ENCODE measurements at regions not wholly inside any gene's neighbourhood (a gene's known extent, or its start where the extent isn't known, plus 50 kb on each side); places are given as distances from the start of the nearest gene placed in this dataset.

DNA sequence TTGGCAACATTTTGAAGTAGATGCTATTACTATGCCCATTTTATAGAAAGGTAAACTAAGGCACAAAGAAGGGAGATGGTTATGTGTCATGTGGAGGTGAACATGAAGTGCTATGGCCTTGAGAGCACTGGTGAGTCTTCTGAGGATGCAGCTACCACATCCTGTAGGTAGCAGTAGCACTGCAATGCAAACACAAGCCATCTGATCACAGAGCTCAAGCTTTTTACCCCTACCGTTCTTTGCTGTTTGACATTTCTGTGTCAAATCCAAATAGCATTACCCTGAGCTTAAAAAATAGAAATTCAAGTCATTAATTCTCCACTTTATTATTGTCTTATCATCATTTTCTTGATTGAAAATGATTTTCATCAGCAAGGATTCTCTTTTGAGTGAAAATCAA, 382.9 kb downstream of the KCTD12 start:
- DNase-seq = no peak

GRCh38 chr13:76500894-76501293, 385.3 kb downstream of the KCTD12 start:
- DNase-seq = no peak

DNA sequence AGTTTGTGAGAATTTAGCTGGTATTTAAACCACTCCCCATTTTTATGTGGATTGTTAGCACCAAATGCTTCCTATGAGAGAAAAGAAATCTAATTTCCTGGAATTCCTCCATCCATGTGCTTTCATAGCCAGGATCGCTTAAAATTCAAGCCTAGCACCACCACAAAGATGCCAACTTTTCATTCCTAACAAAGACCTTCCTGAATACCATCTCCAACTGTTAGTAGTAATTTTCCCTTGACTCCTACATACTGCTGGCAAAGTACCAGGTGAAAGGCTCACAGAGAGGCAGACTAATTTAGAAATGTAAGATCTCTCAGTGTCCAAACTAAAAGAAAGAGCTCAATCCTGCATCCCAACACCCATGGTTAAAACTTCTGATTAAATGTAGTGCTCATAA, 386.3 kb downstream of the KCTD12 start:
- no peak for DNase-seq

DNA sequence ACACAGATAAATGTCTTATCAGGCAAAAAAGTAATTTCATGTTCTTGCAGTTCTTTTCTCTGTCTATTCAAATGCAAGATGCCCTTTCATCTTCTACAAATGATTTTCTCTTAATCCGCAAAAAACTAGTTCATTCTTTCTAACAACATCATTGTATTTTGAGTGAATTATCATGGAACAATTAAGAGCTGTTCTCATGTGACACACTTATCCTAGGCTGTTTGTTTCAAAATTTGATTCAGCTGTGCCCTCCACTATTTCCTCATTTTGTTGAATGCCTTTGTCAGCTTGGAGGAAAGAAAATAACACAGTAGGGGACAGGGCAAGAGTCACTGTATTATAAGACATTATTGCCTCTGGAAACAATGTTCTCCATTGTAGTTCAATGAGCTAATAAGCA, 396.9 kb downstream of the KCTD12 start:
- DNase-seq = no peak

DNA sequence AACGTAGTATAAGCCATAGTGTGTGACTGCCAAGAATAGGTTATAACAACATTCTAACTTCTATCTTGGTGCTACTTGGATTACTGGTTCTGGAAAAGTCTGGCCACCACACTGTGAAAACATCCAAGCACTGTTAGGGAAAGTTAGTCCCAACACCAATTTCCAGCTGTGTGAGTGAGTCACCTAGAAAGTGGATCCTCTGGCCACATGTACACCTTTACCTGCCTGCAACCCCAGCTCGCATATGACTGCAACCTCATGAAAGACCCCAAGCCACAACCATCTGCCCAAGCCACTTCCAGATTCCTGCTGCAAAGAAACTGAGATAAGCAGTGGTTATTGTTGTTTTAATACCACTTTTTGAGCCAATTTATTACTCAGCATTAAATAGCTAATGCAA, 404.5 kb downstream of the KCTD12 start:
- DNase-seq = no peak

DNA sequence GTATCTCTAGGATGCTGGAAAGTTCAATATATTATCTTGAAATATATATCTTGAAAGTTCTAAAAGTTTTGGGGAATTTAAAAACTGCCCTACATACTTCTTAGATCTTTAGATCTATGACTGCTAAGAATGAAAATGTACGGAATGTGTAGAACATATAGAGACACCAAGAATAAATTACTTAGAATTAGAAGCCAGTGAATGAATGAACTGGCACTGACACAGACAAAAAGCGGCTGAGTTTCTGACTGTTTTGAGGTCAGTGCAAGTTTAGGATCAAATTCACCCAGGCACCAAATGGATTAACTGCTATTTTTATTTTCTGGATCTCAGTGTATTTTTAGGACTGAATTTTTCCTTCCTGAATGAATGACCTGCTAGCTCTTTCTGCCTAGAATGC, 411.2 kb downstream of the KCTD12 start:
- no peak for DNase-seq

- no peak for DNase-seq
Measured at GRCh38 chr13:76474356-76474755, 411.8 kb downstream of the KCTD12 start.

- no peak for DNase-seq
Measured at GRCh38 chr13:76473552-76474134, 412.6 kb downstream of the KCTD12 start.

DNA sequence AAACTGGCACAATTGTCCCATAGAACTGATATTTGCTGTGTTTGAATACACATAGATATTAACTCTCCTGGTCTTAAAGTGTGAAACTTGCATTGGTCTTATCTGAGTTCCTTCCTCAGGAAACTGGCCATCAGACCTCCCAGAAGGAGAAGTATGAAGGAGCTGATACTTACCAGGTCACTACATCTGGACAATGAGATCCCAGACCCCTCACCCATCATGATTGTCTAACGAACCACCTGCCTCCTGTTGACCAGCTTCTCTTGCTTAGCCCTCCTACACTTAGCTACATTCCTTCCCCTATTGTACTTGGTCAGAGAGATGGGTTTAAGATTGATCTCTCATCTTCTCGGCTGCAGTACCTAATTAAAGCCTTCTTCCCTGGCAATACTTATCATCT, 413.3 kb downstream of the KCTD12 start:
- DNase-seq = no peak

DNA sequence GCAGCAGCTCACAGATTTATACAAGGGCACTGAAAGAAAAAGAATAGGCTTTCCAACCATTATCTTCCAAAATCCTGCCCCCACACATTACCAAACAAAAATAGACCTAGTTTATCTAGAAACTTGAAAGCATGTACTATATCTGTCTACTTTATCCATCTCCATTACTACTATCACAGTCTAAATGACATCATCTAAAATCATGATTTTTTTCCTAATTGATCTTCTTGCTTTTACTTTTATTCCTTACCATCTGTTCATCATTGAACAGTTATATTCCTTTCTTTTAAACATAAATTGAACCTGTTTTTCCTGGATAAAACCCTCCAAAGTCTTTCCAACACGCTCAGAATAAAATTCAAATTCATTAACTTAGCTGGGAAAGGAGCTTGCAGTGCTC, 414.7 kb downstream of the KCTD12 start:
- no peak for DNase-seq

DNA sequence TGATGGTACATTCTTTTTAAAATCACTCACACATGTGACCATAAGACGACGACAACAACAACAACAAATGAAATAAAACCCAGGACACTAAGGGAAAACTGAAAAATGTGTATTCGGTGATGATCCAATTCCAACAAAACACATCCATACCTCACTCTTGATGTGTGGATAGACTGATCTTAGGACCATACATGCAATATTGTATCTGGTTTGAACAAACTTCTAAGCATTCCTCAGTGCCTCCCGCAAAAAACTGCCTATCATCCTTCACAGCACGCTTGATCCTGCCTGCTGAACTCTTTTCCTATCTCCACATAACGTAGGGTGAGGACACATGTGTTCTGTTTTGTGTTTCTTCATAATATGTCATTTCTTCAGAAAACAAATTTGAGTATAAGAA, 415.2 kb downstream of the KCTD12 start:
- DNase-seq = no peak

GRCh38 chr13:76466043-76466442, 420.2 kb downstream of the KCTD12 start:
- DNase-seq = no peak

- DNase-seq = no peak
Measured at GRCh38 chr13:76463314-76463713, 422.9 kb downstream of the KCTD12 start.

- DNase-seq = no peak
Measured at GRCh38 chr13:76461999-76462398, 424.2 kb downstream of the KCTD12 start.

DNA sequence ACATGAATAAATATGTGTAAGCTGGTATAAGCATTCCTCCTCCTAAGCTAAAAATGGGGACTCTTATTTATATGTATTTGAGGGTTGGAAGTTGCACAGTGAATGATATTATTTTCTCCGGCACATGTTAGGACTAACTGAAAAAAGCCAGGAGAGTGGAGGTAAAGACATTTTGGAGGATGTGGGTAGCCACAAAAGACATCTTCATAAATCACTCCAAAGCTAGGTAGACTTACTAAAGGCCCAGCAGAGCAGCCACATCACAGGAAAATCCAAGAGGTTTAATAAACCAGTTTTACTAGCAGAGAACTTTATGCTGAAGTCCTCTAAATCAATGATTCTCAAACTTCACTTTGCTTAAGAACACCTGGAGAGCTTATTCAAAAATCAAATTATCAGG, 424.7 kb downstream of the KCTD12 start:
- no peak for DNase-seq

DNA sequence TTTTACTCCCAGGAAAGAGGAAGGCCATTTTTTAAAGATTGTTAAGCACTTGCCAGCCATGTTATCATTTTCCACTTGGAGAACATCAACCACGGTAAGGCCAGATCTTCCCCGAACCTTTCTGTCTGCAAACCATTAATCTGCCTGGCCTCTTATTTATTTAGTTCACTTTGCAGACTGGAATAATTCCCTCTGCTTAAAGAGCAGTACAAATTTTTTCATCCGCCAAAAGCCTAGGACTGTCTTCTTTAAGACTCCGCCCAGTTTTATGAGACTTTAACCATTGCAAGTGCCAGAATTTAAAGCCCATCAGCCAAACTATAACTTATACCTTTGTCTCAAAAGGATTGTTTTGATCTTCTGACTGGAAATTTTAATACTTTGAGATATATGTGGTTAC, 426.3 kb downstream of the KCTD12 start:
- no peak for DNase-seq

DNA sequence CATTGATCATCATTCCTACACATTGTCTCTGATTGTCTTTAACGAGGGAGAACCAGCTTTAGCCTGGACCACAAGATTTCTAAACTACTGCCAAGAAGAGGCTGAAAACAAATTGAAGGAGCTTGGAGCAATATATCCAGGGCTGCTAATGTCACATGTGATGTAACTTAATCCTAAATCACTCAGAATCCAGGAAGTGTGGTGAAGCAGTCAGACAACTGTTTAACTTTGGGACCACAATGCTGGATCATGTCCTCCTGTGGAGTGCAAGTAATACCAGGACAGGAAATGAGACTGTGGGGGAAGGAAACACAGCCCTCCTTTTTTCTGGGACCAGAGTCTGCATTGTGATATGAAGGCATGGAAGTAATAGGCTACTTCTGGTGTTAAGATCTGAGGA, 430.2 kb downstream of the KCTD12 start:
- DNase-seq = no peak

DNA sequence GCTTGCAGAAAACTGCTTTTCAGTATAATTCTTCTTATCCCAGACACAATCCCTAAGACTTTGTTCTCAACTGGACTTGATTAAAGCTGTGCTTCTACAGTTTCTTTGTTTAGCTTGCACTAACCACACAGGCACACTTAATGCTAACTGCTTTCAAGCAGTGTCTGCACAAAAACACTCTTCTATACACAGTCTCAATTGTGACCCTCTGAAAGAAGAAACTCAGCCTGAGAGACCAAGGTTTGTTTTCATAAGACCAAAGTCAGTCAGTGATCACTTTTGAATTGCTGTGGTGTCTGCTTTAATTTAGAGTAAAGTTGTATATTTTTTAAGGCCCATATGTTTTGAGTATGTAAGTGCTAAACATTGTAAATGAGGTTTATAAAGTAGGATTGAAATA, 431.2 kb downstream of the KCTD12 start:
- no peak for DNase-seq

- no peak for DNase-seq
Measured at GRCh38 chr13:76449716-76450115, 436.5 kb downstream of the KCTD12 start.

DNA sequence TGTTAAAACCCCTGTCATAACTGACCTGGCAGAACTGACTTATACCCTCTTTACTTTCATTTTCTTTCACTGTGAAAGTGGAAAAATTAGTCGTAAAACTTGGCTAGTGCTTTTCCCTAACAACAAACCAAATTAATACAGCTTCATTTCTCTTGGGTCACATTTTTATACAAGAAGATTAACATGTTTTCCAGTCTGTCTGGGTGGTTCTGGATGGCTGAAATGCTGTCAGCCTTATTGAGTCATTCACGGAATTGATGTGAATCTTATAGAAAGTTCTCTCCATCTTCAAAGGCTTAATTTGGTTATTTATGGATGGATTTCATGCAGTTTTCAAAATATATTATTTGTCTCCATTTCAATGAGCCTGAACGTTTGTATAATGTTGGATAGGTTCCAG, 440.0 kb downstream of the KCTD12 start:
- no peak for DNase-seq

- no peak for DNase-seq
Measured at GRCh38 chr13:76440568-76440967, 445.6 kb downstream of the KCTD12 start.

- no peak for DNase-seq
Measured at GRCh38 chr13:76439546-76439945, 446.7 kb downstream of the KCTD12 start.

DNA sequence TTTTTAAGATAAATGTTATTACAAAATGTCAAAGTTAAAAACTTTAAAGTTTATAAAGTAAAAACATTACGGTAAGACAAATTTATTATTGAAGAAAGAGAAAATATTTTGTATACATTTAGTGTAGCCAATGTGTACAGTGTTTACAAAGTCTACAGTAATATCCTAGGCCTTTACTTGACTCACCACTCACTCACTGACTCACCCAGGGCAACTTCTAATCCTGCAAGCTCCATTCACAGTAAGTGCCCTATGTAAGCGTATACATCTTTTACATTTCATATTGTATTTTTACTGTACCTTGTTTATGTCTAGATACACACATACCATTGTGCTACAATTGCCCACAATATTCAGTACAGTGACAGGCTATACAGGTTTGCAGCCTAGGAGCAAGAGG, 448.2 kb downstream of the KCTD12 start:
- no peak for DNase-seq

DNA sequence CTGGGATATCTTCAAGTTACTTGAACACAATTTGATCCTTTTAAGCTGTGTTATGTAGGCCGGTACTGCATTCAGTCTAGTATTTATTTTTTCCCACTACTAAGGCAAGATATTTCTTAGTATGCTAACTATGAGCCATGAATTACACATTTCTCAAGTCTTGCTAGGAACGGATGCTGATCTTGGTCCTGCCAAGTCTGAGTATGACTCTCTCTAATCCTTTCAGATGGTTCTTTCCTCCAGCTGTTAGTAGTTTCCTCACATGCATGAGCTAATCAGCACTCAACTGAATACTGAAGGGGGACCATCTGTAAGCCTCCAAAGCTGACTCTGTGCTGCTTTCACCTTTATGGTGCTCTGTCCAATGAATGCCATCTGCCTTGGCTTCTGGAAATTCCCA, 460.3 kb downstream of the KCTD12 start:
- no peak for DNase-seq

- no peak for DNase-seq
Measured at GRCh38 chr13:76421011-76421410, 465.2 kb downstream of the KCTD12 start.

GRCh38 chr13:76418404-76418803, 467.8 kb downstream of the KCTD12 start:
- DNase-seq = no peak
